ENCODE measurements at regions not wholly inside any gene's neighbourhood (a gene's known extent, or its start where the extent isn't known, plus 50 kb on each side); places are given as distances from the start of the nearest gene placed in this dataset.

GRCh38 chrX:1912193-1912592, 297.3 kb downstream of the ASMT start:
- Mint-ChIP-seq H3K4me1 (peaks cover 0 to 11% (median 0%) of the 10 kb centered on the region in 4 donors), H3K9me3 (peaks cover 0 to 19% (median 5%) of the 10 kb centered on the region in 9 donors), H3K27ac (no peak overlapping the region)

GRCh38 chrX:1914606-1915365, 299.9 kb downstream of the ASMT start:
- Mint-ChIP-seq H3K27ac (peak overlapping the region in 1 of 10 donors; percentile 38), H3K4me3 (no peak overlapping the region), H3K9me3 (peaks cover 0 to 19% (median 2%) of the 10 kb centered on the region in 9 donors), H3K4me1 (peaks cover 0 to 11% (median 0%) of the 10 kb centered on the region in 4 donors), H3K36me3 (no peaks in the 10 kb centered on the region), H3K27me3 (peaks cover 5 to 41% (median 17%) of the 10 kb centered on the region in 5 donors)
- DNase-seq (peak in 1 of 10 donors; percentile 3), ATAC-seq (peak in 1 of 2 donors; percentile 20)
- POLR2A ChIA-PET: no interaction called here

More at GRCh38 chrX:1912193-1912592, 297.3 kb downstream of the ASMT start:
- H3K27me3 Mint-ChIP-seq: peaks cover 13 to 45% (median 18%) of the 10 kb centered on the region in 5 donors
- H3K4me3 Mint-ChIP-seq: no peak overlapping the region
- DNase-seq (no peak), ATAC-seq (no peak)
- POLR2A ChIA-PET: no interaction called here
- peaks cover 0 to 2% (median 0%) of the 10 kb centered on the region in 3 donors for H3K36me3 Mint-ChIP-seq

DNA sequence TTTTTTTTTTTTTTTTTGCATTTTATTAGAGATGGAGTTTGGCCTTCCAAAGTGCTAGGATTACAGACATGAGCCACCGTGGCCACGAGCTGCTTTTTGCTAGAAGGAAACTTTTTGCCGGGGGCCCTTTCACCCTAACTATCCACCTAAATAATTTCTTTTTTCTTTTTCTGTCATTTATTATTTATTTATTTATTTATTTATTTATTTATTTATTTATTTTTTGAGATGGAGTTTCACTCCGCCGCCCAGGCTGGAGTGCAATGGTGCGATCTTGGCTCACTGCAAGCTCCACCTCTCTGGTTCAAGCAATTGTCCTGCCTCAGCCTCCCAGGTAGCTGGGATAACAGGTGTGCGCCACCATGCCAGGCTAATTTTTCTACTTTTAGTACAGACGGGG, 303.9 kb downstream of the ASMT start:
- peaks cover 0 to 3% (median 0%) of the 10 kb centered on the region in 3 donors for H3K36me3 Mint-ChIP-seq
- peaks cover 0 to 8% (median 0%) of the 10 kb centered on the region in 9 donors for H3K9me3 Mint-ChIP-seq
- peaks cover 0 to 14% (median 2%) of the 10 kb centered on the region in 5 donors for H3K27me3 Mint-ChIP-seq
- no peaks in the 10 kb centered on the region for H3K4me1 Mint-ChIP-seq
- POLR2A ChIA-PET: no interaction called here
- ATAC-seq (no peak), DNase-seq (no peak)
- H3K27ac Mint-ChIP-seq: no peak overlapping the region
- no peak overlapping the region for H3K4me3 Mint-ChIP-seq

GRCh38 chrX:1925053-1925481, 310.2 kb downstream of the ASMT start:
- H3K4me1 Mint-ChIP-seq: peaks cover 0 to 6% (median 3%) of the 10 kb centered on the region in 4 donors
- H3K27me3 Mint-ChIP-seq: peaks cover 1 to 16% (median 10%) of the 10 kb centered on the region in 5 donors
- H3K36me3 Mint-ChIP-seq: peaks cover 0 to 9% (median 4%) of the 10 kb centered on the region in 3 donors
- DNase-seq: no peak
- H3K9me3 Mint-ChIP-seq: peaks cover 0 to 11% (median 0%) of the 10 kb centered on the region in 9 donors
- POLR2A ChIA-PET: no interaction called here
- H3K27ac Mint-ChIP-seq: no peak overlapping the region
- peak overlapping the region in 1 of 10 donors; percentile 18 for H3K4me3 Mint-ChIP-seq
- no peak for ATAC-seq

- Mint-ChIP-seq H3K27me3 (peaks cover 4 to 22% (median 12%) of the 10 kb centered on the region in 5 donors), H3K4me3 (no peak overlapping the region), H3K27ac (no peak overlapping the region), H3K36me3 (peaks cover 0 to 7% (median 4%) of the 10 kb centered on the region in 3 donors), H3K4me1 (peaks cover 0 to 6% (median 3%) of the 10 kb centered on the region in 4 donors), H3K9me3 (peaks cover 0 to 9% (median 0%) of the 10 kb centered on the region in 9 donors)
- DNase-seq: no peak
- no peak for ATAC-seq
- POLR2A ChIA-PET: no interaction called here
Measured at GRCh38 chrX:1928805-1929204, 313.9 kb downstream of the ASMT start.

DNA sequence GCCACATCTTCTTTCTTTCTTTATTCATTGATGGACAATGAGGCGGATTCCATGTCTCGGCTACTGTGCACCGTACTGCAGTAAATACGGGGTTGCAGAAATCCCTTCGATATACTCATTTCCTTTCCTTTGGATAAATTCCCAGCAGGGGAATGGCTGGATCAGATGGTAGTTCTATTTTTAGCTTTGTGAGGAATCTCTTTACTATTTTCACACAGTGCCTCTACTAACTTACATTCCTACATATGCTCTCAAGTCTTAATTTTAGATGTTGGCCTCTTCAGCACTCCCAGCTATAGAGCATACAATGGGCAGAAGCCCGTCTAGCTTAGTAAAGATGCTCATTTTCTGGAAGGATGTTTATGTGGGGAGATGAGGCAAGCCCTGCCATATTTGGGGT, 317.4 kb downstream of the ASMT start:
- POLR2A ChIA-PET: no interaction called here
- peaks cover 0 to 14% (median 5%) of the 10 kb centered on the region in 5 donors for H3K27me3 Mint-ChIP-seq

GRCh38 chrX:1933964-1934363, 319.1 kb downstream of the ASMT start:
- POLR2A ChIA-PET: no interaction called here
- ATAC-seq (no peak), DNase-seq (no peak)
- H3K4me3 Mint-ChIP-seq: no peak overlapping the region
- H3K4me1 Mint-ChIP-seq: peaks cover 0 to 13% (median 0%) of the 10 kb centered on the region in 4 donors
- peaks cover 0 to 15% (median 10%) of the 10 kb centered on the region in 9 donors for H3K9me3 Mint-ChIP-seq
- no peak overlapping the region for H3K27ac Mint-ChIP-seq
- H3K27me3 Mint-ChIP-seq: peaks cover 0 to 11% (median 4%) of the 10 kb centered on the region in 5 donors
- peaks cover 0 to 12% (median 5%) of the 10 kb centered on the region in 3 donors for H3K36me3 Mint-ChIP-seq

More for the DNA sequence above, 317.4 kb downstream of the ASMT start:
- Mint-ChIP-seq H3K9me3 (peaks cover 0 to 12% (median 0%) of the 10 kb centered on the region in 9 donors), H3K4me3 (no peak overlapping the region), H3K36me3 (peaks cover 0 to 7% (median 3%) of the 10 kb centered on the region in 3 donors), H3K4me1 (no peaks in the 10 kb centered on the region), H3K27ac (no peak overlapping the region)
- ATAC-seq (no peak), DNase-seq (no peak)

- no peak overlapping the region for H3K4me3 Mint-ChIP-seq
- H3K27ac Mint-ChIP-seq: no peak overlapping the region
- ATAC-seq: no peak
- peaks cover 0 to 22% (median 14%) of the 10 kb centered on the region in 9 donors for H3K9me3 Mint-ChIP-seq
- H3K36me3 Mint-ChIP-seq: peaks cover 0 to 22% (median 5%) of the 10 kb centered on the region in 3 donors
- no peak for DNase-seq
- H3K4me1 Mint-ChIP-seq: peaks cover 0 to 14% (median 0%) of the 10 kb centered on the region in 4 donors
- peaks cover 0 to 8% (median 4%) of the 10 kb centered on the region in 5 donors for H3K27me3 Mint-ChIP-seq
- POLR2A ChIA-PET: no interaction called here
Measured at GRCh38 chrX:1935805-1936204, 320.9 kb downstream of the ASMT start.

- Mint-ChIP-seq H3K36me3 (peaks cover 0 to 22% (median 5%) of the 10 kb centered on the region in 3 donors), H3K4me1 (peaks cover 0 to 14% (median 0%) of the 10 kb centered on the region in 4 donors), H3K27ac (no peak overlapping the region), H3K27me3 (no peaks in the 10 kb centered on the region), H3K4me3 (no peak overlapping the region), H3K9me3 (peaks cover 0 to 22% (median 14%) of the 10 kb centered on the region in 9 donors)
- no peak for ATAC-seq
- DNase-seq: no peak
- POLR2A ChIA-PET: no interaction called here
Measured at GRCh38 chrX:1938190-1938589, 323.3 kb downstream of the ASMT start.

DNA sequence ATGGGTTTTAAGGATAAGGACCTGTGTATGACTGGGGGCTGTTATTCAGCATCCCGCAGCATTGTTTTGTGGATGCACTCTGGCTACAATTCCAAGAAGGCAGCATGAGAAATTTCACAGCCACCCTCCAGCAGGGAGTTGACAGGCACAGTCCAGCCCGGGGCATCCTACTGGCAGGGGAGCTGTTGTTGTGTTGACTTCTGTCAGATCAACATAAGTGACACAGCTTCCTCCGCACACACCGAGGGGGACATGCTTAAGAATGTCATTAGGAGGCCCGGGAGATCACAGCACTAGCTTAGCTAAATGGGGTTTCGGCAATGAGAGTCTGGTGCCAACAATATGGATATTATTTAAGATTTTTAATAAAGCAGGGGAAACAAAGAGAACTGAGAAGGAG, 326.5 kb downstream of the ASMT start:
- Mint-ChIP-seq H3K27me3 (peaks cover 0 to 5% (median 0%) of the 10 kb centered on the region in 5 donors), H3K27ac (no peak overlapping the region), H3K9me3 (peaks cover 0 to 22% (median 14%) of the 10 kb centered on the region in 9 donors), H3K36me3 (peaks cover 0 to 22% (median 5%) of the 10 kb centered on the region in 3 donors), H3K4me1 (peaks cover 0 to 14% (median 0%) of the 10 kb centered on the region in 4 donors), H3K4me3 (no peak overlapping the region)
- ATAC-seq (no peak), DNase-seq (no peak)
- POLR2A ChIA-PET: no interaction called here

DNA sequence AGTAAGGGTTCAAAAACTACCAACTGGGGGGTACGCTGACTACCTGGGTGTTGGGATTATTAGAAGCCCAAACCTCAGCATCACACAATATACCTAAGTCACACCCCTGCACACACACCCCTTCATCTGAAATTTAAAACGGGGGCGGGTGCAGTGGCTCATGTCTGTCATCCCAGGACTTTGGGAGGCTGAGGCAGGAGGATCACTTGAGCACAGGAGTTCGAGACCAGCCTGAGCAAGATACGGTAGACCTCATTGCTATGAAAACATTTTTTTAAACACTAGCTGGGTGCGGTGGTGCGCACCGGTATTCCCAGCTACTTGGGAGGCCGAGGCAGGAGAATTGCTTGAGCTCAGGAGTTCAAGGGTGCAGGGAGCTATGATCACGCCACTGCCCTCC, 331.0 kb downstream of the ASMT start:
- Mint-ChIP-seq H3K36me3 (no peaks in the 10 kb centered on the region), H3K4me3 (no peak overlapping the region), H3K27me3 (peaks cover 0 to 5% (median 0%) of the 10 kb centered on the region in 5 donors), H3K27ac (no peak overlapping the region), H3K9me3 (peaks cover 0 to 3% (median 0%) of the 10 kb centered on the region in 9 donors), H3K4me1 (no peaks in the 10 kb centered on the region)
- POLR2A ChIA-PET: no interaction called here
- ATAC-seq (no peak), DNase-seq (no peak)

DNA sequence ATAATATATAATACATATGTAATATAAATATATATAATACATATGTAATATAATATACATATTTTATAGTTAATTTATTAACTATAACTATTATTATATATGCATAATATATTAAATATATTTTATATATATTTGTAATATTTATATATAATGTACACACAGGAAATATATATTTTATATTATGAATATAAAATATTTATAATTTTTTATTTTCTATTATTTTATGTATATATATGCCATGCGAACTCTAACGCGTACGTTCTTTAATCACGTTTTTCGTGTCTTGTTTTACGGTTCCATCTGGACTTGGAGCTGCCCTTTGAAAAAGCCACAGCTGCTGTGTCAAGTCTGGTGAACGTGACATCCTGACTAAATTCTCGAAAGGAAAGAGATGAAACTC, 332.1 kb downstream of the ASMT start:
- peaks cover 0 to 5% (median 0%) of the 10 kb centered on the region in 5 donors for H3K27me3 Mint-ChIP-seq
- no peak overlapping the region for H3K4me3 Mint-ChIP-seq
- H3K36me3 Mint-ChIP-seq: no peaks in the 10 kb centered on the region
- DNase-seq: no peak
- peaks cover 0 to 3% (median 0%) of the 10 kb centered on the region in 9 donors for H3K9me3 Mint-ChIP-seq
- no peaks in the 10 kb centered on the region for H3K4me1 Mint-ChIP-seq
- no peak for ATAC-seq
- POLR2A ChIA-PET: no interaction called here
- no peak overlapping the region for H3K27ac Mint-ChIP-seq

Measured in naive thymus-derived CD8-positive, alpha-beta T cell (primary cell).